Activated CD4-positive, alpha-beta memory T cell treated with anti-CD3 and anti-CD28 coated beads, Interleukin-2, amount 10 ng/mL, durations not matched to agents 7 days and 5 days (primary cell): ENCODE measurements at regions not wholly inside any gene's neighbourhood (a gene's known extent, or its start where the extent isn't known, plus 50 kb on each side); places are given as distances from the start of the nearest gene placed in this dataset.

Experiments used
- CTCF ChIA-PET: fragments of 350-600 bp; sonication (Branson Sonifier 250); formaldehyde crosslinking; loops from one replicate; lab custom pipeline; 2021; ENCODE audit warnings: antibody characterized with exemption, inconsistent platforms; lab: Charles Lee
- POLR2A ChIA-PET: fragments of 350-600 bp; sonication (Branson Sonifier 250); formaldehyde crosslinking; loops from one replicate; lab custom pipeline; 2021; ENCODE audit warnings: antibody characterized with exemption; lab: Charles Lee
- DNase-seq: peaks from one replicate; pipeline ENCODE4 v3.0.0-alpha.2; 2020
- H3K27ac Mint-ChIP-seq: one replicate; pipeline ENCODE4 v1.8.0; 2021; ENCODE audit warnings: mild to moderate bottlenecking, mixed read lengths
- H3K27me3 Mint-ChIP-seq: one replicate; pipeline ENCODE4 v1.8.0; 2021; ENCODE audit warnings: mixed read lengths
- H3K36me3 Mint-ChIP-seq: one replicate; pipeline ENCODE4 v1.8.0; 2021; ENCODE audit warnings: low read depth, mixed read lengths
- H3K4me1 Mint-ChIP-seq: one replicate; pipeline ENCODE4 v1.8.0; 2021; ENCODE audit warnings: mixed read lengths
- H3K4me3 Mint-ChIP-seq: one replicate; pipeline ENCODE4 v1.8.0; 2021; ENCODE audit warnings: mild to moderate bottlenecking, mixed read lengths
- H3K9me3 Mint-ChIP-seq: one replicate; pipeline ENCODE4 v1.8.0; 2021; ENCODE audit warnings: mixed read lengths

GRCh38 chr17:33385133-33385532 is 92.0 kb upstream of the ASIC2 start:
- Mint-ChIP-seq H3K27me3 (no peaks in the 10 kb centered on the region), H3K4me3 (no peak overlapping the region), H3K36me3 (no peaks in the 10 kb centered on the region), H3K4me1 (no peaks in the 10 kb centered on the region), H3K27ac (no peak overlapping the region), H3K9me3 (no peaks in the 10 kb centered on the region)
- ChIA-PET POLR2A (no interaction called here), CTCF (no interaction called here)
- DNase-seq: no peak

GRCh38 chr17:33385713-33386112 is 92.6 kb upstream of the ASIC2 start:
- no peaks in the 10 kb centered on the region for H3K4me1 Mint-ChIP-seq
- H3K27ac Mint-ChIP-seq: no peak overlapping the region
- POLR2A ChIA-PET: no interaction called here
- H3K9me3 Mint-ChIP-seq: no peaks in the 10 kb centered on the region
- no peak overlapping the region for H3K4me3 Mint-ChIP-seq
- CTCF ChIA-PET: no interaction called here
- DNase-seq: no peak
- H3K27me3 Mint-ChIP-seq: no peaks in the 10 kb centered on the region
- H3K36me3 Mint-ChIP-seq: no peaks in the 10 kb centered on the region

GRCh38 chr17:33387406-33387805 is 94.3 kb upstream of the ASIC2 start:
- no peak for DNase-seq
- H3K4me3 Mint-ChIP-seq: no peak overlapping the region
- no peak overlapping the region for H3K27ac Mint-ChIP-seq
- no peaks in the 10 kb centered on the region for H3K4me1 Mint-ChIP-seq
- POLR2A ChIA-PET: no interaction called here
- CTCF ChIA-PET: no interaction called here
- H3K9me3 Mint-ChIP-seq: no peaks in the 10 kb centered on the region
- H3K36me3 Mint-ChIP-seq: no peaks in the 10 kb centered on the region
- no peaks in the 10 kb centered on the region for H3K27me3 Mint-ChIP-seq

GRCh38 chr17:33389504-33390135 is 96.5 kb upstream of the ASIC2 start:
- DNase-seq: no peak
- H3K4me3 Mint-ChIP-seq: no peak overlapping the region
- no peaks in the 10 kb centered on the region for H3K9me3 Mint-ChIP-seq
- no peaks in the 10 kb centered on the region for H3K4me1 Mint-ChIP-seq
- no peak overlapping the region for H3K27ac Mint-ChIP-seq
- no peaks in the 10 kb centered on the region for H3K36me3 Mint-ChIP-seq
- no peaks in the 10 kb centered on the region for H3K27me3 Mint-ChIP-seq
- ChIA-PET POLR2A (no interaction called here), CTCF (no interaction called here)

- H3K27me3 Mint-ChIP-seq: no peaks in the 10 kb centered on the region
- H3K9me3 Mint-ChIP-seq: no peaks in the 10 kb centered on the region
- H3K36me3 Mint-ChIP-seq: no peaks in the 10 kb centered on the region
- POLR2A ChIA-PET: no interaction called here
- H3K4me3 Mint-ChIP-seq: no peak overlapping the region
- H3K27ac Mint-ChIP-seq: no peak overlapping the region
- H3K4me1 Mint-ChIP-seq: no peaks in the 10 kb centered on the region
- DNase-seq: no peak
- CTCF ChIA-PET: no interaction called here
Measured at GRCh38 chr17:33390479-33391176, 97.5 kb upstream of the ASIC2 start.

GRCh38 chr17:33396818-33397217 is 103.7 kb upstream of the ASIC2 start:
- ChIA-PET POLR2A (no interaction called here), CTCF (no interaction called here)
- Mint-ChIP-seq H3K27me3 (no peaks in the 10 kb centered on the region), H3K9me3 (no peaks in the 10 kb centered on the region), H3K4me1 (no peaks in the 10 kb centered on the region), H3K4me3 (no peak overlapping the region), H3K36me3 (no peaks in the 10 kb centered on the region), H3K27ac (no peak overlapping the region)
- no peak for DNase-seq

GRCh38 chr17:33398386-33398785 is 105.3 kb upstream of the ASIC2 start:
- Mint-ChIP-seq H3K4me3 (no peak overlapping the region), H3K9me3 (no peaks in the 10 kb centered on the region), H3K4me1 (no peaks in the 10 kb centered on the region), H3K27me3 (no peaks in the 10 kb centered on the region), H3K36me3 (no peaks in the 10 kb centered on the region), H3K27ac (no peak overlapping the region)
- ChIA-PET CTCF (no interaction called here), POLR2A (no interaction called here)
- DNase-seq: no peak

- no peak for DNase-seq
Measured at GRCh38 chr17:33401249-33401648, 108.2 kb upstream of the ASIC2 start.

GRCh38 chr17:33403194-33403593 is 110.1 kb upstream of the ASIC2 start:
- no peak overlapping the region for H3K4me3 Mint-ChIP-seq

More at GRCh38 chr17:33401249-33401648, 108.2 kb upstream of the ASIC2 start:
- POLR2A ChIA-PET: no interaction called here
- H3K36me3 Mint-ChIP-seq: no peaks in the 10 kb centered on the region
- no peaks in the 10 kb centered on the region for H3K4me1 Mint-ChIP-seq
- H3K27me3 Mint-ChIP-seq: no peaks in the 10 kb centered on the region
- CTCF ChIA-PET: no interaction called here
- no peak overlapping the region for H3K27ac Mint-ChIP-seq
- no peak overlapping the region for H3K4me3 Mint-ChIP-seq
- H3K9me3 Mint-ChIP-seq: no peaks in the 10 kb centered on the region

GRCh38 chr17:33404070-33404819 is 111.2 kb upstream of the ASIC2 start:
- no peak overlapping the region for H3K27ac Mint-ChIP-seq
- H3K4me3 Mint-ChIP-seq: no peak overlapping the region
- CTCF ChIA-PET: no interaction called here
- DNase-seq: no peak
- H3K36me3 Mint-ChIP-seq: no peaks in the 10 kb centered on the region
- no peaks in the 10 kb centered on the region for H3K4me1 Mint-ChIP-seq
- H3K9me3 Mint-ChIP-seq: no peaks in the 10 kb centered on the region
- H3K27me3 Mint-ChIP-seq: no peaks in the 10 kb centered on the region
- POLR2A ChIA-PET: no interaction called here

More at GRCh38 chr17:33403194-33403593, 110.1 kb upstream of the ASIC2 start:
- Mint-ChIP-seq H3K4me1 (no peaks in the 10 kb centered on the region), H3K27me3 (no peaks in the 10 kb centered on the region), H3K36me3 (no peaks in the 10 kb centered on the region), H3K9me3 (no peaks in the 10 kb centered on the region), H3K27ac (no peak overlapping the region)
- no peak for DNase-seq
- CTCF ChIA-PET: no interaction called here
- POLR2A ChIA-PET: no interaction called here

- ChIA-PET POLR2A (no interaction called here), CTCF (no interaction called here)
- no peak for DNase-seq
- no peaks in the 10 kb centered on the region for H3K4me1 Mint-ChIP-seq
- H3K27ac Mint-ChIP-seq: no peak overlapping the region
- peaks cover 2% of the 10 kb centered on the region for H3K27me3 Mint-ChIP-seq
- H3K36me3 Mint-ChIP-seq: no peaks in the 10 kb centered on the region
- no peak overlapping the region for H3K4me3 Mint-ChIP-seq
- no peaks in the 10 kb centered on the region for H3K9me3 Mint-ChIP-seq
Measured at GRCh38 chr17:33416131-33416530, 123.0 kb upstream of the ASIC2 start.

GRCh38 chr17:33421933-33422332 is 128.8 kb upstream of the ASIC2 start:
- H3K36me3 Mint-ChIP-seq: no peaks in the 10 kb centered on the region
- no peak overlapping the region for H3K4me3 Mint-ChIP-seq
- POLR2A ChIA-PET: no interaction called here
- no peaks in the 10 kb centered on the region for H3K9me3 Mint-ChIP-seq
- no peak overlapping the region for H3K27ac Mint-ChIP-seq
- CTCF ChIA-PET: no interaction called here
- no peak for DNase-seq
- H3K4me1 Mint-ChIP-seq: no peaks in the 10 kb centered on the region
- peaks cover 4% of the 10 kb centered on the region for H3K27me3 Mint-ChIP-seq

- no peaks in the 10 kb centered on the region for H3K4me1 Mint-ChIP-seq
- no peak for DNase-seq
- ChIA-PET CTCF (no interaction called here), POLR2A (no interaction called here)
- no peaks in the 10 kb centered on the region for H3K36me3 Mint-ChIP-seq
- H3K27me3 Mint-ChIP-seq: no peaks in the 10 kb centered on the region
- no peaks in the 10 kb centered on the region for H3K9me3 Mint-ChIP-seq
- no peak overlapping the region for H3K27ac Mint-ChIP-seq
- no peak overlapping the region for H3K4me3 Mint-ChIP-seq
Measured at GRCh38 chr17:33433581-33433980, 140.5 kb upstream of the ASIC2 start.
